ENCODE measurements at regions not wholly inside any gene's neighbourhood (a gene's known extent, or its start where the extent isn't known, plus 50 kb on each side); places are given as distances from the start of the nearest gene placed in this dataset.
"Not testable (repeated sequence)": the region's sequence is repeated elsewhere in the genome, so short reads cannot be mapped to it uniquely, and the experiment has no call there.

- DNase-seq (ENCODE audit: low spot score) = no peak
These were observed 69.7 kb downstream of the RPS6KA4 start for GRCh38 chr11:64428693-64429092.

DNA sequence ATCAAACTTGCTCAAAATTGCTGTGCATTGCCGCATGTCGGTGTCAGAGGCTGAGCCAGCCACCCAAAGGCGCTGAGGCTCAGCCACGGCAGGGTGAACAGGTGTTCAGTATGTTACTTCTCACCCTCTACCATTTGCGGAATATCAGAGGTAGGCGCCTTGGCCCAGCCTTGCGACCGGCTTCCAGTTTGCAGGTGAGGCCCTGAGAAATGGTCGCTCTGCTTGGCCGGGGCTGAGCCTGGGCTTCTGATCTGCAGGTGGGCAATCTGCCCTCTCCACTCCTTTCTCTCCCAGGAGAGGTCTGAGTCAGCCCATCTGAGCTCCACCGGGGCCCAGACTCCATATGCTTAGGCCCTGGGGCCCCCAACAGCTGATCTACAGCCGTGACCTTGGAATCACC, 71.0 kb downstream of the RPS6KA4 start:
- DNase-seq (ENCODE audit: low spot score) = no peak

- no peak for DNase-seq (ENCODE audit: low spot score)
These were observed 71.7 kb downstream of the RPS6KA4 start for GRCh38 chr11:64430645-64431044.

DNA sequence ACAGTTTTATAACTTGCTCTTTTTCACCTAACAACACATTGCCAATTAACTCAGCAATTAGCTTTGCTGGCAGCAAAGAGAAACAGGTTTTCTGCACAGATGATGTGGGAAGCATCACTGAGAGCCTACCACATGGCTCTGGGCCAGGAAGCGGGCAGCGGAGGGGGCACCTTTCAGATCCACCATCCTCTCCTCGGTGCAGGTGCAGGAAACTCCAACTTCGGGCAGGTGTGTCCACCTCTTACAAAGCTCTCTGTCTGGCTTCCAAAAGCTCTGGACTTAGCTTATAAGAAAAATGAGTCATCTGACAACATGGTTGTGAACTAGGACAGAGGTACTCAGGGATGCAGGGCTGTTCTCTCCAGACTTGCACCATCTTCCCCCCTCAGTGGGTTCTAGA, 77.0 kb downstream of the RPS6KA4 start:
- DNase-seq (ENCODE audit: low spot score) = no peak

GRCh38 chr11:64437426-64437825, 78.5 kb downstream of the RPS6KA4 start:
- DNase-seq (ENCODE audit: low spot score) = no peak

GRCh38 chr11:64438986-64439771, 80.2 kb downstream of the RPS6KA4 start:
- DNase-seq (ENCODE audit: low spot score) = no peak

DNA sequence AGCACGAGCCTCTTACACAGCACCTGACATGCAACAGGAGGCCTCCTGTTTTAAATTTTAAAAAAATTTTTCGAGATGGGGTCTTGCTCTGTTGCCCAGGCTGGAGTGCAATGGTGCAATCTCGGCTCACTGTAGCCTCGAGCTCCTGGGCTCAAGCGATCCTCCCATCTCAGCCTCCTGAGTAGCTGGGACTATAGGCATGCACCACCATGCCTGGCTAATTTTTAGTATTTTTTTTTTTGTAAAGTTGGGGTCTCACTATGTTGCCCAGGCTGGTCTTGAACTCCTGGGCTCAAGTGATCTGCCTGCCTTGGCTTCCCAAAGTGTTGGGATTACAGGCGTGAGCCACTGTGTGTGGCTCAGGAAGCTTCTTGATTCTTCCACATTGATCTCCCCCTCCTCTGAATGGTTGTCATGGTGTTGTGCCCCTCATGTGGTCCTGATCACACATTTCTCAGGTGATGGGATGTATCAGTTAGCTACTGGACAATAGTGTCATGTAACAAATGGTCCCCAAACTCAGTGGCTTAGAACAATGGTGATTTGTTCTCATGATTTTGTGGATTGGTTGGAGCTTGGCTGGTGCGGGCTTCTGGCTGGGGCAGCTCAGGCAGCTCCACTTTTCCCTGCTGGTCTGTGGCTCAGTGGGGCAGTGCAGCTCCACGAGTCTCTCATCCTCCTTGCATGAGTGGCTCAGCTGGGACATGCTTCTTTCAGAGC, 81.0 kb downstream of the RPS6KA4 start:
- DNase-seq (ENCODE audit: low spot score) = not testable (repeated sequence)

- no peak for DNase-seq (ENCODE audit: low spot score)
These were observed 82.2 kb downstream of the RPS6KA4 start for GRCh38 chr11:64441127-64441526.

- no peak for DNase-seq (ENCODE audit: low spot score)
These were observed 84.0 kb downstream of the RPS6KA4 start for GRCh38 chr11:64443001-64443400.

GRCh38 chr11:64444838-64445441, 86.0 kb downstream of the RPS6KA4 start:
- DNase-seq (ENCODE audit: low spot score) = no peak

GRCh38 chr11:64445651-64446050, 86.7 kb downstream of the RPS6KA4 start:
- DNase-seq (ENCODE audit: low spot score) = no peak

DNA sequence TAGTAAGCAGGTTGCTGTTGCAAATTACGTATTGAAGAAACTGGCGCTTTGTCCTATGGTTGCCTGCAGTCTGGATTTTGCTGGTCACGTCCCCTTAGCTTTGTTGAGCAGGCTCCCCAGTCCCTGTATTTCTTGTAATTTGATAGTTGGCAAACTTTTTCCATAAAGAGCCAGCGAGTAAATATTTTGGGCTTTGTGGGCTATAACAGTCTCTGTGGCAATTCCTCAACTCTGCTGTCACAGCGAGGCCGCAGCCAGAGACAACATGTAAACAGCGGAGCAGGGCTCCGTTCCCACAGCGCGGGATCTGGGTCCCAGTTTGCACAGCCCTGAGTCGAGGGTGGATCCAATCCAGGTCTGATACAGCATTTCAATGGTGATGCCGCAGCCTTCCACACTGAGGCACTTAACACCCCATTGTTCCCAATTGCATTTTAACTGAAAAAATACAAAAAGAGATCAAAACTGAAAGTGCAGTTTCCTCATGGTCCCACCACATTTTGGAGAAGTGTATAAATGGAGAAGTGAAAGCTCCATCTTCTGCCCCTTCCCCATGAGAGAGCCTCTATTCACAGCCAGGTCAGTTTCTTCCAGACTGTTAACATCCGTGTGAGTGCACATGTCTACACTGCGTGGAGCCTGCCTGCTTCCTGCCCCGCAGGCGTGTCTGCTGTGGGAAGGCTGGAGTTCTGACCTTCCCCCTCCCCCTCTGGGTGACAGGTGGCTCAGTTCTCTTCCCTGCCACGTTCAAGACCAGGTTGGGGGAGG, 89.1 kb downstream of the RPS6KA4 start:
- DNase-seq (ENCODE audit: low spot score) = no peak

- peak; percentile 67 for DNase-seq (ENCODE audit: low spot score)
These were observed 89.8 kb downstream of the RPS6KA4 start for GRCh38 chr11:64448599-64449380.

DNA sequence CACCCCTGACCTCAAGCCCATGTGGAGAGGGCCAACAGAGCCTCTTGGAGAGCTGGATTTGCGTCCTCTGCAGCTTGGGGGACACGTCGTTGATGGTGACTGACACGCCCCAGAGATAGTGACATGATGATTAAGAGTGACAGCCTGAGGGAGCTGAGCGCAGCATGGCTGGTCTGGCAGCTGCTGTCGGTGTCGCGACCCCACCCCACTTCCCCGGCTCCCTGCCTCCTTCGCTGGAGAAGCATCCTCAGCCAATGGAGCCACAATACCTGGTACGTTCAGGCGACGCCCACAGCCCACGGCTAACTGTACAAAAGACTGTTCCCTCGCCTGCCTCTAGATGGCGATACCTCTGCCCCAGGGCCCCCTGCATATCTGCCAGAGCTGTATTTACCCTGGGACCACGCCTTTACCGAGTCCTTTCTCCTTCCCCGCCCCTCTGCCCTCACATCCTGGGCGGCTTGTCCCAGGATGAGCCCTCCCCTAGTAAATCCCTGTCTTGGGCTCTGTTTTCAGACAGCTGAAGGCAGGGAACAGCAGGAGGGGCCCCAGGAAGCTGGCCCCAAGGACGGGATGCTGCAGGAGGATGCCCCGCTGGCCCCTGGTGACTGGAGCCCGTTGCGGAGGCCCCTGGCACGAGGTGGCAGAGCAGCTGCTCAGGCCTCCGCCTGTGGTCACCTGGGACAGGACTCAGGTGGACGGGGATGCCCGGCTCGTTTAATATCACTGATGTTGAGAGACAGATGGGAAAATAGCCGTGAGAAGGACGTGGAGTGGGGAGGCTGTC, 90.6 kb downstream of the RPS6KA4 start:
- DNase-seq (ENCODE audit: low spot score) = peak; percentile 72

DNA sequence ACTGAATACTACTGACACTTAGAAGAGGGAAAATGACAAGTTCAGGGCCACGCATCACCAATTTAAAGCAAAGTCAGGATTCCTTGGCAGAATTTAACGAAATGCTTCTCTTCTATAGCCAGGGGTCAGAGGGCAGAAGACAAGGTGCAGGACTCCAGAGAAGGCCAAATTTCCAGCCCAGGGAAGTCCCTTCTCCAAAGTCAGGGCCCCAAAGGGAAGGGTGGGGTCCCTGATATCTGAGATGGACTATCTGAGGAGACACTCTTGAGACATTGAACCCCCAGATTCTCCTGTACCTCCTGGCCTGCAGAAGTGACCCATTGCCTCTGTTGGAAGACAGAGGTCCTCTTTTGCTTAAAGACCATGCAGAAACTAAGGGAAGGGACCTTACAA, 91.2 kb downstream of the RPS6KA4 start:
- DNase-seq (ENCODE audit: low spot score) = no peak

DNA sequence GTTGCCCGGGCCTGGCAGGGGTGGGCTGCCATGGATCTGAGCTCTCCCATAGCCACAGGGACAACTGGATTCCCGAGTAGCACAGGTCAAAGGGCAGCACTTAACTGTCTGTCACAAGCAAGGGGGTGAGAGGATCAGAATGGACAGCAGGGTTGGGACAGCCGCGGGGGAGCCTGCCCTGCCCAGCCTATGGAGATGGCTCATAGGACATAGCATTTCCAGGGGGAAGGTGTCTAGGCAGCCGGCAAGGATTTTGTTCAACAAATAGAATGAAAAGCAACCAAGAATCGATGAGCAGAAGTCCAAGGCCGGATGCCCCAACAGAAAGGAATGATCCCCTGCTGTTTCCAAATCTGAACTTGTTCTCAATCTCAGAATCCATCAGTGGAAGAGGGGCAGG, 92.9 kb downstream of the RPS6KA4 start:
- no peak for DNase-seq (ENCODE audit: low spot score)

GRCh38 chr11:64453466-64453865, 94.5 kb downstream of the RPS6KA4 start:
- no peak for DNase-seq (ENCODE audit: low spot score)

- DNase-seq (ENCODE audit: low spot score) = no peak
These were observed 96.7 kb downstream of the RPS6KA4 start for GRCh38 chr11:64455456-64456261.

GRCh38 chr11:64456509-64457320, 97.8 kb downstream of the RPS6KA4 start:
- no peak for DNase-seq (ENCODE audit: low spot score)
